ENCODE measurements at regions not wholly inside any gene's neighbourhood (a gene's known extent, or its start where the extent isn't known, plus 50 kb on each side); places are given as distances from the start of the nearest gene placed in this dataset.

- TF ChIP-seq CTCF (IDR thresholded peaks at IDR 0.05) = no peak
- no peak for TF ChIP-seq ZFX (IDR thresholded peaks at IDR 0.05; ENCODE audit: borderline replicate concordance)
Observed at GRCh38 chr9:106487266-106487665, 375.7 kb upstream of the ZNF462 start.

Measured in 22Rv1 (cell line).